Endodermal cell (in vitro differentiated cells): ENCODE measurements at regions not wholly inside any gene's neighbourhood (a gene's known extent, or its start where the extent isn't known, plus 50 kb on each side); places are given as distances from the start of the nearest gene placed in this dataset.

Experiments
- DNase-seq: peaks from one replicate; pipeline ENCODE4 v3.0.0-alpha.2; 2017
- H3K27ac ChIP-seq: 2 replicates; pipeline ENCODE4 v1.5.1; 2013; ENCODE audit warnings: mild to moderate bottlenecking, low read depth, low read length, moderate library complexity
- H3K27me3 ChIP-seq: 2 replicates; pipeline ENCODE4 v1.6.1; 2013; ENCODE audit warnings: mild to moderate bottlenecking, low read length, moderate library complexity; ENCODE audit not compliant: insufficient read depth, control insufficient read depth, poor library complexity, severe bottlenecking
- H3K36me3 ChIP-seq: 2 replicates; pipeline ENCODE4 v1.7.0; 2013; ENCODE audit warnings: mild to moderate bottlenecking, low read length, moderate library complexity; ENCODE audit not compliant: control insufficient read depth, insufficient read depth
- H3K4me1 ChIP-seq: one replicate; pipeline ENCODE4 v1.7.0; 2013; ENCODE audit warnings: low read length; ENCODE audit not compliant: control insufficient read depth, insufficient read depth
- H3K4me3 ChIP-seq: 2 replicates; pipeline ENCODE4 v1.5.1; 2013; ENCODE audit warnings: mild to moderate bottlenecking, low read length, moderate library complexity
- H3K9ac ChIP-seq: 2 replicates; pipeline ENCODE4 v1.6.1; 2013; ENCODE audit warnings: mild to moderate bottlenecking, low read length, moderate library complexity; ENCODE audit not compliant: poor library complexity, severe bottlenecking; ENCODE audit errors: extremely low read depth
- H3K9me3 ChIP-seq: 2 replicates; pipeline ENCODE4 v1.6.1; 2013; ENCODE audit warnings: mild to moderate bottlenecking, low read length, moderate library complexity; ENCODE audit not compliant: control insufficient read depth
- H3K27ac Mint-ChIP-seq: 2 replicates; pipeline ENCODE4 v1.8.0; 2020; ENCODE audit warnings: mixed read lengths
- H3K27me3 Mint-ChIP-seq: 2 replicates; pipeline ENCODE4 v1.8.0; 2021; ENCODE audit warnings: mild to moderate bottlenecking, mixed read lengths; ENCODE audit not compliant: insufficient read depth
- H3K36me3 Mint-ChIP-seq: 2 replicates; pipeline ENCODE4 v1.8.0; 2020; ENCODE audit warnings: low read depth, mixed read lengths
- H3K4me1 Mint-ChIP-seq: 2 replicates; pipeline ENCODE4 v1.8.0; 2020; ENCODE audit warnings: mixed read lengths
- H3K4me3 Mint-ChIP-seq: 2 replicates; pipeline ENCODE4 v1.8.0; 2020; ENCODE audit warnings: mild to moderate bottlenecking, moderate library complexity, mixed read lengths
- H3K9me3 Mint-ChIP-seq: 2 replicates; pipeline ENCODE4 v1.8.0; 2020; ENCODE audit warnings: mild to moderate bottlenecking, mixed read lengths
- whole genome bisulfite sequencing, 2 experiments: methylation state at CpG; one replicate each; pipeline versions ENCODE4 v1.1.5 to v1.1.7; 2013; ENCODE audit warnings: missing lambda C conversion rate in 2 of 2, mixed read lengths in 1 of 2; ENCODE audit not compliant: insufficient coverage in 1 of 2, insufficient read length in 1 of 2; 5-methylcytosine and 5-hydroxymethylcytosine counted together
- TF ChIP-seq, protein P1 (sequence below): fragments of 200-600 bp; sonication (generic); conservative IDR thresholded peaks from 2 replicates; pipeline ENCODE4 v1.5.0; 2021; ENCODE audit warnings: antibody characterized with exemption, mild to moderate bottlenecking

DNA sequence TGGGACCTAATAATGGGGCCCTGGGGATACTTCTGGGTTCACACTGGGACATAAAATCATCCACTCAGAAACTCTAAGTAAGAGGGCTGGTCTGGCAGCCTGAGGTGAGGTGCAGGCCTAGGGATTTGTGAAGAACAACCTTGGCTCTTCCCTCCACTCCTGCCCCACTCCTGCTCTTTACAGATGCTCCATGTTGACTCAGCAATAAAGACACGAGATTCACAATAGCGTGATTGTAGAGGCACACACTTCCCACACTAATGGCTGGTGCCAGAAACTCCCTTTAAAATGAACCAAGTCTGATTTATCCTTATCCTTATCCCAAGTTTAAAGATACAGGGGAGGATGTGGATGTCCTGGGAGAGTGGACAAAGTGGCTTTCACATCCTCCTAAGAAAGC is 228.2 kb downstream of the ACTR3 start:
- Histone ChIP-seq H3K27ac (no peak overlapping the region), H3K4me1 (no peaks in the 10 kb centered on the region), H3K36me3 (no peaks in the 10 kb centered on the region), H3K4me3 (no peak overlapping the region), H3K9me3 (no peaks in the 10 kb centered on the region), H3K27me3 (no peaks in the 10 kb centered on the region), H3K9ac (no peak overlapping the region)
- H3K27ac Mint-ChIP-seq: no peak overlapping the region
- no peaks in the 10 kb centered on the region for H3K9me3 Mint-ChIP-seq
- no peaks in the 10 kb centered on the region for H3K4me1 Mint-ChIP-seq
- H3K36me3 Mint-ChIP-seq: no peaks in the 10 kb centered on the region
- WGBS, 2 experiments: 88 to 100% methylated on average over 2 of the region's 2 CpGs
- TF ChIP-seq, protein P1, sequence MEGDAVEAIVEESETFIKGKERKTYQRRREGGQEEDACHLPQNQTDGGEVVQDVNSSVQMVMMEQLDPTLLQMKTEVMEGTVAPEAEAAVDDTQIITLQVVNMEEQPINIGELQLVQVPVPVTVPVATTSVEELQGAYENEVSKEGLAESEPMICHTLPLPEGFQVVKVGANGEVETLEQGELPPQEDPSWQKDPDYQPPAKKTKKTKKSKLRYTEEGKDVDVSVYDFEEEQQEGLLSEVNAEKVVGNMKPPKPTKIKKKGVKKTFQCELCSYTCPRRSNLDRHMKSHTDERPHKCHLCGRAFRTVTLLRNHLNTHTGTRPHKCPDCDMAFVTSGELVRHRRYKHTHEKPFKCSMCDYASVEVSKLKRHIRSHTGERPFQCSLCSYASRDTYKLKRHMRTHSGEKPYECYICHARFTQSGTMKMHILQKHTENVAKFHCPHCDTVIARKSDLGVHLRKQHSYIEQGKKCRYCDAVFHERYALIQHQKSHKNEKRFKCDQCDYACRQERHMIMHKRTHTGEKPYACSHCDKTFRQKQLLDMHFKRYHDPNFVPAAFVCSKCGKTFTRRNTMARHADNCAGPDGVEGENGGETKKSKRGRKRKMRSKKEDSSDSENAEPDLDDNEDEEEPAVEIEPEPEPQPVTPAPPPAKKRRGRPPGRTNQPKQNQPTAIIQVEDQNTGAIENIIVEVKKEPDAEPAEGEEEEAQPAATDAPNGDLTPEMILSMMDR: no peak
- no peaks in the 10 kb centered on the region for H3K27me3 Mint-ChIP-seq
- no peak overlapping the region for H3K4me3 Mint-ChIP-seq
- DNase-seq: no peak

DNA sequence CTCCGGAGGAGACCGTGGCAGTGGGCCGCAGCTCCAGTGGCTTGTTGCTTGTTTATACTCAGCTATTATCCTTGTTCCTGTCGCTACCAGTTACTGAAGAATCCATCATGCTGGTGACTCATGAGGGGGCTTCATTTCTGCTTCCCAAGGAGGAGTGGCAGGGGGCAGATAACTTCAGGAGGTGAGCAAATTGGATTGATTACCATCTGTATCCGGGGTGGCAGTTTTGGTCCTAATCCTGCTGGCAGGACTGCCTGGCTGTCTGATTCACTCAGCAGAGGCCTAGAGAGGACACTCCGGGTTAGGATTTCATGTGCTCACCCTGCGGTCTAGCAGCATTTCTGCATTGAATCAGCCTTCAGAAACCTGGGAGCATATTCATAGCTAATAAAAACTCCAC is 230.0 kb downstream of the ACTR3 start:
- H3K27ac ChIP-seq: no peak overlapping the region
- H3K9me3 Mint-ChIP-seq: no peaks in the 10 kb centered on the region
- no peaks in the 10 kb centered on the region for H3K27me3 ChIP-seq
- H3K4me1 Mint-ChIP-seq: no peaks in the 10 kb centered on the region
- no peaks in the 10 kb centered on the region for H3K27me3 Mint-ChIP-seq
- no peaks in the 10 kb centered on the region for H3K36me3 Mint-ChIP-seq
- no peak overlapping the region for H3K9ac ChIP-seq
- no peaks in the 10 kb centered on the region for H3K36me3 ChIP-seq
- no peak overlapping the region for H3K4me3 ChIP-seq
- no peaks in the 10 kb centered on the region for H3K9me3 ChIP-seq
- H3K4me3 Mint-ChIP-seq: no peak overlapping the region
- DNase-seq: peak; percentile 40
- no peaks in the 10 kb centered on the region for H3K4me1 ChIP-seq
- no peak overlapping the region for H3K27ac Mint-ChIP-seq
- WGBS, 2 experiments: 83 to 88% methylated on average over 1 to 7 of the region's 7 CpGs
- TF ChIP-seq, protein P1: no peak

DNA sequence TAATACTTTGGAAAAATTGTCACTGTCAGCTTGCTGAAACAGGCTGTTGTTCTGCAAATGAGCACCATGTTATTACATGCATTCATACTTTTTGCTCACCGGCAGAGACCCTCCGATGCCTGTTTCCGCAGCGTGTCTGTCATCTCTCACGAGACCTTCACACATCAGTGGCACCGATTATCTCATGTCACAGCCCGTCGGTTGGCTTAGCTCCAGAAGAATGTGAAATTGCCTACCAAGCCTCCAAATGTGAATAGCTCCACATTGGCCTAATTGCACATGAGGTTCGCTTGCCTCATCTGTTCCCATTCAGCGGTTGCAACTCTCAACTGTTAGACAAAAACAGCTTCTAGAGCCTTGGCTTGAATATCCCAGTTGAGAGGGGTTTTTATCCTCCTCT is 233.0 kb downstream of the ACTR3 start:
- H3K4me3 ChIP-seq: no peak overlapping the region
- Mint-ChIP-seq H3K27ac (no peak overlapping the region), H3K27me3 (no peaks in the 10 kb centered on the region), H3K4me3 (no peak overlapping the region), H3K4me1 (no peaks in the 10 kb centered on the region), H3K9me3 (no peaks in the 10 kb centered on the region), H3K36me3 (no peaks in the 10 kb centered on the region)
- no peaks in the 10 kb centered on the region for H3K9me3 ChIP-seq
- no peaks in the 10 kb centered on the region for H3K4me1 ChIP-seq
- H3K27ac ChIP-seq: no peak overlapping the region
- no peaks in the 10 kb centered on the region for H3K36me3 ChIP-seq
- H3K9ac ChIP-seq: no peak overlapping the region
- WGBS, 2 experiments: 92 to 94% methylated on average over 9 to 10 of the region's 10 CpGs
- TF ChIP-seq, protein P1: no peak
- DNase-seq: no peak
- no peaks in the 10 kb centered on the region for H3K27me3 ChIP-seq
